Pancreas (tissue), 10 donors: ENCODE measurements at regions not wholly inside any gene's neighbourhood (a gene's known extent, or its start where the extent isn't known, plus 50 kb on each side); places are given as distances from the start of the nearest gene placed in this dataset.

Experiments
- ATAC-seq, 4 donors: fragments of 200-7000 bp; cut with Tn5 transposase; one replicate each; pipeline versions ENCODE4 v1.8.0 to v1.9.1; 2020; ENCODE audit warnings: mild to moderate bottlenecking in 4 of 4, moderate library complexity in 4 of 4
- DNase-seq, 6 donors: peaks; one replicate each; pipeline ENCODE4 v3.0.0-alpha.2; 2020
- FAIRE-seq: peaks from 2 replicates; lab custom pipeline; 2012; peaks lifted over from hg19 to GRCh38; lab: Jason Lieb, UNC
- H3K27ac ChIP-seq, 4 donors: fragments of 200-600 bp; sonication (generic); 1 replicate in 3 of 4; 2 replicates in 1 of 4; pipeline versions ENCODE4 v1.5.0 to v1.8.0; 2020
- H3K27me3 ChIP-seq, 4 donors: fragments of 200-600 bp; one replicate each; pipeline ENCODE4 v1.8.0; 2021
- H3K36me3 ChIP-seq, 3 donors: fragments of 200-600 bp; sonication (generic) in 1 of 3; one replicate each; pipeline versions ENCODE4 v1.5.0 to v1.8.0; 2020 to 2021
- H3K4me1 ChIP-seq, 3 donors: fragments of 200-600 bp; one replicate each; pipeline ENCODE4 v1.8.0; 2021
- H3K4me3 ChIP-seq, 4 donors: fragments of 200-600 bp; sonication (generic) in 2 of 4; one replicate each; pipeline versions ENCODE4 v1.5.0 to v1.8.0; 2020 to 2021
- H3K9me3 ChIP-seq, 4 donors: fragments of 200-600 bp; one replicate each; pipeline ENCODE4 v1.8.0; 2021
- WGBS, 2 donors: extraction: QIAGEN DNeasy Blood & Tissue Kit; methylation state at CpG; one replicate each; pipeline ENCODE4 v1.1.7; 2013; 5-methylcytosine and 5-hydroxymethylcytosine counted together
- intact Hi-C, 3 donors: fragments of 100-400 bp; cut with DNase I; formaldehyde crosslinking; loops; one replicate each; pipeline versions ENCODE4 v1.11.1 to v1.14.2; 2022
- TF ChIP-seq, protein P1 (sequence below), 4 donors: fragments of 200-600 bp; sonication (generic) in 3 of 4; IDR thresholded peaks; one replicate each; pipeline versions ENCODE4 v1.5.0 to v1.8.0; 2021; ENCODE audit warnings: antibody characterized with exemption in 4 of 4
- donor health status: healthy with polysubstance abuse.
- donor health status: DM: no; HTN: no; CAD: no; lungs with moderate emphysema.
- donor health status: DM: no; HTN: no; CAD: no.
- donor health status: control.
- donor health status: control.
- donor health status: Bipolar disorder and iron deficiency.
- donor health status: DM: yes; HTN: yes; CAD: no.
- donor health status: DM: no; HTN: no; CAD: no.
- donor health status: DM: no; HTN: no; CAD: no.
- donor health status: DM: yes; HTN: yes; CAD: no.

GRCh38 chr18:76741346-76741745 lies 81.0 kb upstream of the ZNF236 start:
- Histone ChIP-seq H3K9me3 (no peaks in the 10 kb centered on the region), H3K4me1 (no peaks in the 10 kb centered on the region), H3K4me3 (no peak overlapping the region), H3K27ac (no peak overlapping the region), H3K27me3 (peaks cover 0 to 4% (median 0%) of the 10 kb centered on the region in 4 donors), H3K36me3 (no peaks in the 10 kb centered on the region)
- intact Hi-C loops = no loop called here
- TF ChIP-seq, protein P1, sequence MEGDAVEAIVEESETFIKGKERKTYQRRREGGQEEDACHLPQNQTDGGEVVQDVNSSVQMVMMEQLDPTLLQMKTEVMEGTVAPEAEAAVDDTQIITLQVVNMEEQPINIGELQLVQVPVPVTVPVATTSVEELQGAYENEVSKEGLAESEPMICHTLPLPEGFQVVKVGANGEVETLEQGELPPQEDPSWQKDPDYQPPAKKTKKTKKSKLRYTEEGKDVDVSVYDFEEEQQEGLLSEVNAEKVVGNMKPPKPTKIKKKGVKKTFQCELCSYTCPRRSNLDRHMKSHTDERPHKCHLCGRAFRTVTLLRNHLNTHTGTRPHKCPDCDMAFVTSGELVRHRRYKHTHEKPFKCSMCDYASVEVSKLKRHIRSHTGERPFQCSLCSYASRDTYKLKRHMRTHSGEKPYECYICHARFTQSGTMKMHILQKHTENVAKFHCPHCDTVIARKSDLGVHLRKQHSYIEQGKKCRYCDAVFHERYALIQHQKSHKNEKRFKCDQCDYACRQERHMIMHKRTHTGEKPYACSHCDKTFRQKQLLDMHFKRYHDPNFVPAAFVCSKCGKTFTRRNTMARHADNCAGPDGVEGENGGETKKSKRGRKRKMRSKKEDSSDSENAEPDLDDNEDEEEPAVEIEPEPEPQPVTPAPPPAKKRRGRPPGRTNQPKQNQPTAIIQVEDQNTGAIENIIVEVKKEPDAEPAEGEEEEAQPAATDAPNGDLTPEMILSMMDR (IDR thresholded peaks at IDR 0.05) = no peak
- FAIRE-seq (no peak), ATAC-seq (no peak), DNase-seq (no peak)
- 77 to 83% methylated on average over 3 of the region's 3 CpGs for WGBS, 2 donors

DNA sequence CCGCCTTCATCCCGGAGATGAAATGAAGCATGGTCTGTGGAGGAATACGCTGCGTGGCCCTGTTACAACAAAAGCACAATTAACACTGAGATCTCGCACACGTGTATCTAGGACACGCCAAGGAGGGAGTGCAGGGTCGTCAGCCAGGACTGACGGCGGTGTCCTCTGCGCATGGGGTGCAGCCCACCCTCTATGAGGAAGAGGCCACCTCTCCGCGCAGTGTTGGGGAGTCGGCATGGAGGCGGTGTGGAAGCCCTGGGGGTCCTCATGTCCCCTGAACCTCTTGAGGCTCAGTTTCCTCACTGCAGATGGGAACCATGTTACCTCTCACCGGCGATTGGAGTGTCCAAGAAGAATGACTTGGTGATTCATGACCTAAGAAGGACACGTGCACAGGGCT lies 86.0 kb upstream of the ZNF236 start:
- TF ChIP-seq, protein P1 (IDR thresholded peaks at IDR 0.05) = no peak
- DNase-seq (no peak), ATAC-seq (no peak), FAIRE-seq (no peak)
- 81 to 88% methylated on average over 18 of the region's 18 CpGs for WGBS, 2 donors
- Histone ChIP-seq H3K36me3 (no peaks in the 10 kb centered on the region), H3K9me3 (no peaks in the 10 kb centered on the region), H3K4me1 (no peaks in the 10 kb centered on the region), H3K27me3 (no peaks in the 10 kb centered on the region), H3K27ac (no peak overlapping the region), H3K4me3 (no peak overlapping the region)
- intact Hi-C loops = no loop called here

- intact Hi-C loops = no loop called here
- DNase-seq (no peak), FAIRE-seq (no peak), ATAC-seq (no peak)
- Histone ChIP-seq H3K27me3 (no peaks in the 10 kb centered on the region), H3K4me3 (no peak overlapping the region), H3K4me1 (no peaks in the 10 kb centered on the region), H3K27ac (no peak overlapping the region), H3K36me3 (no peaks in the 10 kb centered on the region), H3K9me3 (no peaks in the 10 kb centered on the region)
- WGBS, 2 donors = 36 to 45% methylated on average over 2 of the region's 2 CpGs
- TF ChIP-seq, protein P1 (IDR thresholded peaks at IDR 0.05) = no peak
These were observed 91.5 kb upstream of the ZNF236 start for GRCh38 chr18:76730901-76731300.

GRCh38 chr18:76727589-76727988 lies 94.8 kb upstream of the ZNF236 start:
- no peaks in the 10 kb centered on the region for H3K9me3 ChIP-seq
- no peaks in the 10 kb centered on the region for H3K4me1 ChIP-seq
- ATAC-seq (no peak), DNase-seq (no peak), FAIRE-seq (no peak)
- H3K27ac ChIP-seq = no peak overlapping the region
- H3K36me3 ChIP-seq = no peaks in the 10 kb centered on the region
- WGBS, 2 donors = 33 to 42% methylated on average over 1 of the region's 1 CpG
- intact Hi-C loops = no loop called here
- no peak overlapping the region for H3K4me3 ChIP-seq
- no peaks in the 10 kb centered on the region for H3K27me3 ChIP-seq
- TF ChIP-seq, protein P1 (IDR thresholded peaks at IDR 0.05) = no peak

DNA sequence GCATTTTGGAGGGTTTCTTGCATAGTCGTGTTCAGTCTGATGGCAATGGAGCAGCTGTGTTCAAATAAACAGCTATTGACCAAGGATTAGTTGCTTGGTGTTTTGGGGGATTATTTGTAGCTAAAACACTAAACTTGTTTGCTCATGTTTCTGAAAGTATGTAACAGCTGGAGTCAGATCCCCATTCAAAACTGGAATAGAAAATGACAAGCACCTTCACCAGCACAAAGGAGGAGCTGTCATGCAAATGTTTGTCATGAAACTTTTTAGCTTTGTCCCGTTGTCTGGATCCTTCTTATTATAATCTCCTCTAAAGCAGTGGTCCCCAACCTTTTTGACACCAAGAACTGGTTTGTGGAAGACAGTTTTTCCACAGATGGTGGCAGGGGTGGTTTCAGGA lies 96.9 kb upstream of the ZNF236 start:
- Histone ChIP-seq H3K4me1 (no peaks in the 10 kb centered on the region), H3K36me3 (no peaks in the 10 kb centered on the region), H3K9me3 (no peaks in the 10 kb centered on the region), H3K27ac (no peak overlapping the region), H3K4me3 (no peak overlapping the region), H3K27me3 (no peaks in the 10 kb centered on the region)
- TF ChIP-seq, protein P1 (IDR thresholded peaks at IDR 0.05) = no peak
- intact Hi-C loops = no loop called here
- FAIRE-seq = no peak
- WGBS, 2 donors = 36 to 38% methylated on average over 2 of the region's 2 CpGs
- no peak for DNase-seq
- no peak for ATAC-seq
